ENCODE measurements at regions not wholly inside any gene's neighbourhood (a gene's known extent, or its start where the extent isn't known, plus 50 kb on each side); places are given as distances from the start of the nearest gene placed in this dataset.

DNA sequence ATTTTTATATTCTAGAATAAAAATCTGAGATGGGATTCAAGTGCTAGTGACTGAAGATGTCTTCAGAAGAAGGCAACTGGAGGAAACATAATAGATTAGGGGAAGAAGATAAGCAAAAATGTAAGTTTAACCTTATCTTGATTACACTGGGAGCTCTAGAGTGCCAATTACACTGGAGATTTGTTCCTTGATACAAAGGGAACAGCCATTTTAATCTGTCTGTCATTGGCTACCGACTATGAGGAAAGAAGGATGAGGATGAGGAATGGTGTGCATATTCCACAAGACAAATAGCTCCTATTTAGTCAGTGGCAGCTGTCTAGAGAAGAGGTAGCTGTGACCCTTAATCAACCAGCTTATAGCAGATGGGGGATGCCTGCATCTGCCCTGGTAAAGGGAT, 1034.5 kb upstream of the IGFBP7 start (continued):
- TF ChIP-seq FIP1L1 (IDR thresholded peaks at IDR 0.05; ENCODE audit: borderline replicate concordance, insufficient read depth, low read depth, low read length) (no peak), MIER2 (CRISPR knock-in tag; IDR thresholded peaks at IDR 0.05) (no peak), ZNF841 (CRISPR knock-in tag; IDR thresholded peaks at IDR 0.05; ENCODE audit: borderline replicate concordance) (no peak), KDM5B (CRISPR knock-in tag; IDR thresholded peaks at IDR 0.05; ENCODE audit: borderline replicate concordance) (no peak)
- TF ChIP-seq, protein P1, sequence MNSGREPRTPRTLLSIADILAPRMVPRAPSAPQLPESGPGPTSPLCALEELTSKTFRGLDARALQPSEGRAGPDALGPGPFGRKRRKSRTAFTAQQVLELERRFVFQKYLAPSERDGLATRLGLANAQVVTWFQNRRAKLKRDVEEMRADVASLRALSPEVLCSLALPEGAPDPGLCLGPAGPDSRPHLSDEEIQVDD (CRISPR knock-in tag; IDR thresholded peaks at IDR 0.05; ENCODE audit: borderline replicate concordance), result no peak
- TF ChIP-seq, protein P2, sequence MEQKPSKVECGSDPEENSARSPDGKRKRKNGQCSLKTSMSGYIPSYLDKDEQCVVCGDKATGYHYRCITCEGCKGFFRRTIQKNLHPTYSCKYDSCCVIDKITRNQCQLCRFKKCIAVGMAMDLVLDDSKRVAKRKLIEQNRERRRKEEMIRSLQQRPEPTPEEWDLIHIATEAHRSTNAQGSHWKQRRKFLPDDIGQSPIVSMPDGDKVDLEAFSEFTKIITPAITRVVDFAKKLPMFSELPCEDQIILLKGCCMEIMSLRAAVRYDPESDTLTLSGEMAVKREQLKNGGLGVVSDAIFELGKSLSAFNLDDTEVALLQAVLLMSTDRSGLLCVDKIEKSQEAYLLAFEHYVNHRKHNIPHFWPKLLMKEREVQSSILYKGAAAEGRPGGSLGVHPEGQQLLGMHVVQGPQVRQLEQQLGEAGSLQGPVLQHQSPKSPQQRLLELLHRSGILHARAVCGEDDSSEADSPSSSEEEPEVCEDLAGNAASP (CRISPR knock-in tag; IDR thresholded peaks at IDR 0.05; ENCODE audit: borderline replicate concordance), result no peak
- TF ChIP-seq, protein P3, sequence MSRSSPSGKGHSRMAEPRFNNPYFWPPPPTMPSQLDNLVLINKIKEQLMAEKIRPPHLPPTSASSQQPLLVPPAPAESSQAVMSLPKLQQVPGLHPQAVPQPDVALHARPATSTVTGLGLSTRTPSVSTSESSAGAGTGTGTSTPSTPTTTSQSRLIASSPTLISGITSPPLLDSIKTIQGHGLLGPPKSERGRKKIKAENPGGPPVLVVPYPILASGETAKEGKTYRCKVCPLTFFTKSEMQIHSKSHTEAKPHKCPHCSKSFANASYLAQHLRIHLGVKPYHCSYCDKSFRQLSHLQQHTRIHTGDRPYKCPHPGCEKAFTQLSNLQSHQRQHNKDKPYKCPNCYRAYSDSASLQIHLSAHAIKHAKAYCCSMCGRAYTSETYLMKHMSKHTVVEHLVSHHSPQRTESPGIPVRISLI (CRISPR knock-in tag; IDR thresholded peaks at IDR 0.05; ENCODE audit: borderline replicate concordance), result no peak

DNA sequence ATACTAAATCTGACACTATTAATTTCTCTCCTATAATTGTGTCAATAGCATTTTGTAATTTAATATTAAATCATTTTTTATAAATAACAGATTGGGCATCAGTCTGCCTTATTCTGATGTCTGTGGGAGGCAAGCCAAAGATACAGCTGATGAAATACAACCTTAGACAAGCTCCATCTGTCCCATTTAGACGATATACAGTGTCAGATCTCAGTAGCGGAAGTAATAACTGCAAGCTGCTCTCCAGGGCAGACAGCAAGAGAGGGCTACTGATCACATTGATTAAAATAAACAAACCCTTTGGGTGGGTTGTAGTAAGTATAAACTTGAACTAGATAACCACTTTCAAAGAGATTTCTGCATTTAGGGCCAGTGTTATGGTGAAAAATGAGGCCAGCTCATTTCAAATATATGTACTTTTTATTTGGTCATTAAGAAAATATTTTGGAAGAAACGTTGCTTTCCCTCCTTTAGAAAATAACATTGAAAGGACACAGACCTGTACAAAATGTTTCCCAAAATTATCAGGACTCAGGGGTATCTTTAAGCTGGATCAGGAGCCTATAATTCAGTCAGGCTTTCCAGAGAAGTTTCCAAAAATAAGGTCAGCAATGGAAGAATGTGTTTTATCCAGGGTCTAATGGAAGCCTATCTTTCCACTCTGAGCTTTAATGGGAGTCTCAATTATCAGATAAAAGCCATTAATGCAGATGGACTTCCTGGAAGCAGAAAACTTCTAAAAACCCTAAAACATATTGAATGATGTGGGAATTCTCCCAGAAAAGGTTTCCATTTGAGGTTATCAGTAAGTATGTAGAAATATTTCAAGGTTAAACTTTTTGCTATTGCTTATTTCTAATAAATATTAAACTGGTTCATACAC, 1028.8 kb upstream of the IGFBP7 start:
- no peaks in the 10 kb centered on the region for H3K4me1 ChIP-seq (ENCODE audit: insufficient read depth, low read length)
- no peak for DNase-seq (ENCODE audit: low spot score)
- WGBS (ENCODE audit: low lambda C conversion rate), result 35% methylated on average over 3 of the region's 3 CpGs
- no peak overlapping the region for H3K9ac ChIP-seq (ENCODE audit: insufficient read depth, low read depth, low read length)
- FAIRE-seq, result no peak
- no peaks in the 10 kb centered on the region for H3K27me3 ChIP-seq (ENCODE audit: control insufficient read depth in 1 of 2, insufficient read depth in 2 of 2, low read length in 2 of 2)
- no peaks in the 10 kb centered on the region for H3K79me2 ChIP-seq (ENCODE audit: insufficient read depth, low read length)
- H3K4me2 ChIP-seq (ENCODE audit: low read depth, low read length), result no peak overlapping the region
- H2AFZ ChIP-seq (ENCODE audit: low read length), result no peak overlapping the region
- no peaks in the 10 kb centered on the region for H3K36me3 ChIP-seq (replicated peaks in 1 of 2; ENCODE audit: control insufficient read depth in 1 of 2, insufficient read depth in 2 of 2, low read length in 2 of 2)
- no TSS peak for BruUV-seq (replicated peaks)
- no peak overlapping the region for H3K27ac ChIP-seq (ENCODE audit: extremely low read length, insufficient read depth, low read length)
- ChIA-PET POLR2A (no interaction called here), CTCF (ENCODE audit: low intra/inter-chr PET ratio, low total read pairs) (no interaction called here)
- ATAC-seq, result no peak
- intact Hi-C loops (cut with micrococcal nuclease; ENCODE audit: unreplicated experiment) (no loop called here), in situ Hi-C loops (cut with HindIII; ENCODE audit: extremely low pct_ligation_motif_present, low pct_unique_long_range_greater_than_20kb) (no loop called here)
- H3K9me3 ChIP-seq (ENCODE audit: low read length), result peaks cover 3% of the 10 kb centered on the region; the same call in 1 of the 2 replicates
- H3K4me3 ChIP-seq (replicated peaks in 1 of 3; ENCODE audit: insufficient read depth in 1 of 3, low read depth in 2 of 3, low read length in 3 of 3), result no peak overlapping the region
- no peaks in the 10 kb centered on the region for H4K20me1 ChIP-seq (ENCODE audit: insufficient read depth, low read length)
- TF ChIP-seq ZSCAN12 (CRISPR knock-in tag; IDR thresholded peaks at IDR 0.05) (no peak), DNMT3B (CRISPR knock-in tag; conservative IDR thresholded peaks at IDR 0.05) (no peak), SRSF4 (IDR thresholded peaks at IDR 0.05; ENCODE audit: low read depth, low read length, poor library complexity, severe bottlenecking) (no peak), TEAD3 (CRISPR knock-in tag; optimal IDR thresholded peaks at IDR 0.05; ENCODE audit: borderline replicate concordance) (no peak), FOXJ3 (CRISPR knock-in tag; IDR thresholded peaks at IDR 0.05; ENCODE audit: borderline replicate concordance) (no peak), ZNF224 (CRISPR knock-in tag; IDR thresholded peaks at IDR 0.05) (no peak), TAF1 (CRISPR knock-in tag; IDR thresholded peaks at IDR 0.05) (no peak)
- TF ChIP-seq, protein P4, sequence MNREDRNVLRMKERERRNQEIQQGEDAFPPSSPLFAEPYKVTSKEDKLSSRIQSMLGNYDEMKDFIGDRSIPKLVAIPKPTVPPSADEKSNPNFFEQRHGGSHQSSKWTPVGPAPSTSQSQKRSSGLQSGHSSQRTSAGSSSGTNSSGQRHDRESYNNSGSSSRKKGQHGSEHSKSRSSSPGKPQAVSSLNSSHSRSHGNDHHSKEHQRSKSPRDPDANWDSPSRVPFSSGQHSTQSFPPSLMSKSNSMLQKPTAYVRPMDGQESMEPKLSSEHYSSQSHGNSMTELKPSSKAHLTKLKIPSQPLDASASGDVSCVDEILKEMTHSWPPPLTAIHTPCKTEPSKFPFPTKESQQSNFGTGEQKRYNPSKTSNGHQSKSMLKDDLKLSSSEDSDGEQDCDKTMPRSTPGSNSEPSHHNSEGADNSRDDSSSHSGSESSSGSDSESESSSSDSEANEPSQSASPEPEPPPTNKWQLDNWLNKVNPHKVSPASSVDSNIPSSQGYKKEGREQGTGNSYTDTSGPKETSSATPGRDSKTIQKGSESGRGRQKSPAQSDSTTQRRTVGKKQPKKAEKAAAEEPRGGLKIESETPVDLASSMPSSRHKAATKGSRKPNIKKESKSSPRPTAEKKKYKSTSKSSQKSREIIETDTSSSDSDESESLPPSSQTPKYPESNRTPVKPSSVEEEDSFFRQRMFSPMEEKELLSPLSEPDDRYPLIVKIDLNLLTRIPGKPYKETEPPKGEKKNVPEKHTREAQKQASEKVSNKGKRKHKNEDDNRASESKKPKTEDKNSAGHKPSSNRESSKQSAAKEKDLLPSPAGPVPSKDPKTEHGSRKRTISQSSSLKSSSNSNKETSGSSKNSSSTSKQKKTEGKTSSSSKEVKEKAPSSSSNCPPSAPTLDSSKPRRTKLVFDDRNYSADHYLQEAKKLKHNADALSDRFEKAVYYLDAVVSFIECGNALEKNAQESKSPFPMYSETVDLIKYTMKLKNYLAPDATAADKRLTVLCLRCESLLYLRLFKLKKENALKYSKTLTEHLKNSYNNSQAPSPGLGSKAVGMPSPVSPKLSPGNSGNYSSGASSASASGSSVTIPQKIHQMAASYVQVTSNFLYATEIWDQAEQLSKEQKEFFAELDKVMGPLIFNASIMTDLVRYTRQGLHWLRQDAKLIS (CRISPR knock-in tag; IDR thresholded peaks at IDR 0.05), result no peak

Data from HepG2 (cell line).